ENCODE measurements at regions not wholly inside any gene's neighbourhood (a gene's known extent, or its start where the extent isn't known, plus 50 kb on each side); places are given as distances from the start of the nearest gene placed in this dataset.

DNA sequence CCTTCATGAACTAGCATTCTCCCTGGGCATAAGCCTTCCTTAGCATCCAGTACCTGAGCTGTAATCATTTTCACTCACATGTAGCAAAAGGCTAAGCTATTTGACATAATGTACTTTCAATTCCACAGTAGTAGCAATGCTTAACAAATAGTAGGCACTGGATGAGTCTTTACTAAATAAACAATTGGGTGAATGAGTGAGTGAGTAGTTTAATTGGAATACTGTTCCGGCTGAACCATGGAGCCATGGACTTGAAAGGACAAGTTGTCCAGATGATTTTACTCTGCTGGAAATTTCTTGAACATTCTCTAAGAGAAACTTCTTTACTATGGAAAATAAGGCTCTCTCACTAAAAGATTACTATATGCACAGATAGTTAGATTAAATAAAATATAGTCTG is 159.3 kb downstream of the FAM47B start:
- H3K4me3 ChIP-seq (ENCODE audit: low read depth, low read length) = no peak overlapping the region
- TF ChIP-seq, protein P1, sequence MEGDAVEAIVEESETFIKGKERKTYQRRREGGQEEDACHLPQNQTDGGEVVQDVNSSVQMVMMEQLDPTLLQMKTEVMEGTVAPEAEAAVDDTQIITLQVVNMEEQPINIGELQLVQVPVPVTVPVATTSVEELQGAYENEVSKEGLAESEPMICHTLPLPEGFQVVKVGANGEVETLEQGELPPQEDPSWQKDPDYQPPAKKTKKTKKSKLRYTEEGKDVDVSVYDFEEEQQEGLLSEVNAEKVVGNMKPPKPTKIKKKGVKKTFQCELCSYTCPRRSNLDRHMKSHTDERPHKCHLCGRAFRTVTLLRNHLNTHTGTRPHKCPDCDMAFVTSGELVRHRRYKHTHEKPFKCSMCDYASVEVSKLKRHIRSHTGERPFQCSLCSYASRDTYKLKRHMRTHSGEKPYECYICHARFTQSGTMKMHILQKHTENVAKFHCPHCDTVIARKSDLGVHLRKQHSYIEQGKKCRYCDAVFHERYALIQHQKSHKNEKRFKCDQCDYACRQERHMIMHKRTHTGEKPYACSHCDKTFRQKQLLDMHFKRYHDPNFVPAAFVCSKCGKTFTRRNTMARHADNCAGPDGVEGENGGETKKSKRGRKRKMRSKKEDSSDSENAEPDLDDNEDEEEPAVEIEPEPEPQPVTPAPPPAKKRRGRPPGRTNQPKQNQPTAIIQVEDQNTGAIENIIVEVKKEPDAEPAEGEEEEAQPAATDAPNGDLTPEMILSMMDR (IDR thresholded peaks at IDR 0.05; ENCODE audit: insufficient read depth, low read length, severe bottlenecking) = no peak
- DNase-seq (ENCODE audit: low read depth) (peak; percentile 71), FAIRE-seq (no peak)
- no peaks in the 10 kb centered on the region for H3K27me3 ChIP-seq (ENCODE audit: control insufficient read depth, insufficient read depth, low read length)
- no peaks in the 10 kb centered on the region for H3K36me3 ChIP-seq (ENCODE audit: control insufficient read depth, insufficient read depth, low read length)

DNA sequence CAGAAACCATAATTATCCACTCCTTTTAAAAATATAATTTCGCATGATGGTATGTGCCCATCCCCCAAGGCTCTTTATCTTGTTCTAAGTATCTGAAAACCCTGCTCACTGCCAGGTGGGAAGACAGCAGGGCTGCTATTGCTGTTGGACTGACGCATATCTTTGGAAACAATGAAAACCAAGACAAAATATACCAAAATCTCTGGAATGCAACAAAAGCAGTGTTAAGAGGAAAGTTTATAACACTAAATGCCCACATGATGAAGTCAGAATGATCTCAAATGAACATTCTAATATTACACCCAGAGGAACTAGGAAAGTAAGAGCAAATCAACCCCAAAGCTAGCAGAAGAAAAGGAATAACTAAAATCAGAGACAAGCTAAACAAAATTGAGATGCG is 162.0 kb downstream of the FAM47B start:
- no peaks in the 10 kb centered on the region for H3K27me3 ChIP-seq (ENCODE audit: control insufficient read depth, insufficient read depth, low read length)
- TF ChIP-seq, protein P1 (IDR thresholded peaks at IDR 0.05; ENCODE audit: insufficient read depth, low read length, severe bottlenecking) = no peak
- no peak for FAIRE-seq
- no peak overlapping the region for H3K4me3 ChIP-seq (ENCODE audit: low read depth, low read length)
- H3K36me3 ChIP-seq (ENCODE audit: control insufficient read depth, insufficient read depth, low read length) = no peaks in the 10 kb centered on the region
- no peak for DNase-seq (ENCODE audit: low read depth)

DNA sequence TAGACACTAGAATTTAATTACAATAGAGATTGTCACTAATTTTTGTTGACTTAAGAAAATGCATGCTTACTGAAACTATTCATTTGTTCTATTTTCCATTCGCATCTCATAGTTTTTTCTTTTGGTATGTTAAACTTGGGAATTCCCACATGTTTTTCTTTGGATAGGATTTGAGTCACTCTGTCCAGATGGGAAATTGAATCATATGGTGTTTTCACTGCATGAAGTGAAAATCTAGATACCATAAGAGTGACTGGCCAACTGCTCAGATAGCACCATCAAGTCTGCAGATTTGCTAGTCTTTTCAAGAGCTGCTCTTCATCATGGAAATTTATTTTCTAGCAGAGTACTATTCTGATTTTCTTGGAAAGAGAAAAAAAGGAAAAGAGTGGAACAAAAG is 172.6 kb downstream of the FAM47B start:
- Histone ChIP-seq H3K27me3 (ENCODE audit: control insufficient read depth, insufficient read depth, low read length) (no peaks in the 10 kb centered on the region), H3K36me3 (ENCODE audit: control insufficient read depth, insufficient read depth, low read length) (no peaks in the 10 kb centered on the region), H3K4me3 (ENCODE audit: low read depth, low read length) (no peak overlapping the region)
- TF ChIP-seq, protein P1 (IDR thresholded peaks at IDR 0.05; ENCODE audit: insufficient read depth, low read length, severe bottlenecking) = no peak
- FAIRE-seq (no peak), DNase-seq (ENCODE audit: low read depth) (peak; percentile 31)

DNA sequence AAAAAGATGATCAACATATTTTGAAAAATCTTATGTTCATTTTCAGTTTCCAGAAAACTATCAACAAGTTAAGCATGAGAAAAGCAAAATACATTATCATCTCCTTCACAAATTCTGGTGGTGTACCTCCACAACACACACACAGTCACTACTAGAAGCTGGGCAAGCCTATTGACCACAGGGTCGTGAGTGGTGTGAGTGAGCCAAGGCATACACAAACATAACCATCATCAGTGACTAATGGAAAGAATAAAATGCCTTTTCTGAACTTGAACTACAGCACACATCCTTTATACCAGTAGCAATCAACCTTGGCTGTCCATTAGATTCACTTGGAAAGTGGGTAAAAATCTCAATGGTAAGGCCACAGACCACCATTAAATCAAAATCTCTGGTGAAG is 180.2 kb downstream of the FAM47B start:
- Histone ChIP-seq H3K4me3 (ENCODE audit: low read depth, low read length) (no peak overlapping the region), H3K36me3 (ENCODE audit: control insufficient read depth, insufficient read depth, low read length) (no peaks in the 10 kb centered on the region), H3K27me3 (ENCODE audit: control insufficient read depth, insufficient read depth, low read length) (no peaks in the 10 kb centered on the region)
- DNase-seq (ENCODE audit: low read depth) = no peak
- FAIRE-seq = no peak
- TF ChIP-seq, protein P1 (IDR thresholded peaks at IDR 0.05; ENCODE audit: insufficient read depth, low read length, severe bottlenecking) = no peak

DNA sequence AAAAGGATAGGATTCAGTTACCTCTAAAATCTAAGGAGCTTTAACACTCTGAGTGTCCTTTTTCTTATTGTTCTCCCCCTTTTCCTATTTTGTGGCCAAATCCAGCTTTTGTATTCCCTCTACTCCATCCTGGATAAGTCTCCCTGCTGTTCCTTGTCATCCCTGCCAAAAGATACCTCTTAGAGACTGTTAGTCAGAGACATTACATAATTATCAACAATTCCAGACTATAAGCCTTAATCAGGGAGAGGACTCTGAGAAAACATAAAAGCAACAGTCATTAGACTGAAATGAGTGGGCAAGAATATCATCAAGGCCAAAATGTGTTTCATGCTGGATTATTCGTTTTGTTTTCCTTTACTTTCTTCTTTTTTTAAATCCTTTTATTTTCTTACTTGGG is 206.9 kb downstream of the FAM47B start:
- DNase-seq (ENCODE audit: low read depth) (no peak), FAIRE-seq (no peak)
- no peak overlapping the region for H3K4me3 ChIP-seq (ENCODE audit: low read depth, low read length)
- H3K27me3 ChIP-seq (ENCODE audit: control insufficient read depth, insufficient read depth, low read length) = no peaks in the 10 kb centered on the region
- TF ChIP-seq, protein P1 (IDR thresholded peaks at IDR 0.05; ENCODE audit: insufficient read depth, low read length, severe bottlenecking) = no peak
- no peaks in the 10 kb centered on the region for H3K36me3 ChIP-seq (ENCODE audit: control insufficient read depth, insufficient read depth, low read length)

DNA sequence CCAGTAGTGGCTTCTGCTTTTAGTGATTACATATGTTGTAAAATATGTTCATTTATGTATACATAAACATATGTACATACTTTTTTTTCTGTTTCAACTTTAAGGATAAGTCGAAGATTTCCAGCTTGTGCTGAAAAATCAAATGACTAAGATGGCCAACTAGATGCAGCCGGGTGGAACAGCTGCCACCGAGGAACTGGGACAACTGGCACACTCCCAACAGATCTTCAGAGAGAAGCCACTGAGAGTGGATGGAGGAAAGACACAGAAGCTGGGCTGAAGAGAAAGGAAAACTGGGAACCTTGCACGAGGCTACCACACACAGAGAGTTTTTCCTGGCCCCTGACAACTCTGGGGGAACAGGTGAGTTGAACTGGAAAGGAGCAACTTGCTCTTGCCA is 207.5 kb downstream of the FAM47B start:
- no peak for DNase-seq (ENCODE audit: low read depth)
- Histone ChIP-seq H3K36me3 (ENCODE audit: control insufficient read depth, insufficient read depth, low read length) (no peaks in the 10 kb centered on the region), H3K27me3 (ENCODE audit: control insufficient read depth, insufficient read depth, low read length) (no peaks in the 10 kb centered on the region), H3K4me3 (ENCODE audit: low read depth, low read length) (no peak overlapping the region)
- TF ChIP-seq, protein P1 (IDR thresholded peaks at IDR 0.05; ENCODE audit: insufficient read depth, low read length, severe bottlenecking) = no peak
- no peak for FAIRE-seq
